ENCODE measurements at regions not wholly inside any gene's neighbourhood (a gene's known extent, or its start where the extent isn't known, plus 50 kb on each side); places are given as distances from the start of the nearest gene placed in this dataset.

DNA sequence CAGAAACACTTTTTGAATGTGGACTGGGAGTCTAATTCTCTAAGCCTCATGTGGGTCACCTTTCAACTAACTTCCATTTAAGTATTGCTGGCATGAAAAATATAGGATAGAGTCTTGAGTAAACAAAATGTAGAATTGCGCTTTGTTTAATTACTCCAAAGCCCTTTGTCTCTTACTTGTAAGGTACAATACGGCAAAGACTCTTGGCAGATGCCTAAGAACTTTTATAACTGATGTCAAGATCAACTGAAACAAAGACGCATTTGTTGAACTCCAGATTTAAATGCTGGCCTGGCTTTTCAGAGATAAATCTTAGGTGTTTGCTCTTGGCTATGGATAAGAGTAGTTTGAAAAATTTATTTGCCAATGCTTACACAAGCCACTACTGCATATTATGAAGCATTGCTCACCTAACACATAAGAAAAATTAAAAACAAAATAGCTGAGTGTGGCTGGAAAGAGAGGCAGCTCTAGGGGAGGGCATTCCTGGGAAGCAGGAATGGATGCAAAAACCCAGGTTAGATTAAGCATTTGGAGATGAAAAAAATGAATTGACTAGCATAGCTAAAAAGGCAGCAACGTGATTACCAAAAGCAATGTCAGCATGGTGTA lies 107.3 kb upstream of the STARD13 start:
- H3K4me3 ChIP-seq (replicated peaks; ENCODE audit: low read depth, low read length): no peak overlapping the region
- no peak for DNase-seq (ENCODE audit: low read depth)
- TF ChIP-seq, protein P1, sequence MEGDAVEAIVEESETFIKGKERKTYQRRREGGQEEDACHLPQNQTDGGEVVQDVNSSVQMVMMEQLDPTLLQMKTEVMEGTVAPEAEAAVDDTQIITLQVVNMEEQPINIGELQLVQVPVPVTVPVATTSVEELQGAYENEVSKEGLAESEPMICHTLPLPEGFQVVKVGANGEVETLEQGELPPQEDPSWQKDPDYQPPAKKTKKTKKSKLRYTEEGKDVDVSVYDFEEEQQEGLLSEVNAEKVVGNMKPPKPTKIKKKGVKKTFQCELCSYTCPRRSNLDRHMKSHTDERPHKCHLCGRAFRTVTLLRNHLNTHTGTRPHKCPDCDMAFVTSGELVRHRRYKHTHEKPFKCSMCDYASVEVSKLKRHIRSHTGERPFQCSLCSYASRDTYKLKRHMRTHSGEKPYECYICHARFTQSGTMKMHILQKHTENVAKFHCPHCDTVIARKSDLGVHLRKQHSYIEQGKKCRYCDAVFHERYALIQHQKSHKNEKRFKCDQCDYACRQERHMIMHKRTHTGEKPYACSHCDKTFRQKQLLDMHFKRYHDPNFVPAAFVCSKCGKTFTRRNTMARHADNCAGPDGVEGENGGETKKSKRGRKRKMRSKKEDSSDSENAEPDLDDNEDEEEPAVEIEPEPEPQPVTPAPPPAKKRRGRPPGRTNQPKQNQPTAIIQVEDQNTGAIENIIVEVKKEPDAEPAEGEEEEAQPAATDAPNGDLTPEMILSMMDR (IDR thresholded peaks at IDR 0.05; ENCODE audit: low read length, missing control alignments): no peak

GRCh38 chr13:33394294-33394932 lies 108.9 kb upstream of the STARD13 start:
- no peak for DNase-seq (ENCODE audit: low read depth)
- H3K4me3 ChIP-seq (replicated peaks; ENCODE audit: low read depth, low read length): no peak overlapping the region

DNA sequence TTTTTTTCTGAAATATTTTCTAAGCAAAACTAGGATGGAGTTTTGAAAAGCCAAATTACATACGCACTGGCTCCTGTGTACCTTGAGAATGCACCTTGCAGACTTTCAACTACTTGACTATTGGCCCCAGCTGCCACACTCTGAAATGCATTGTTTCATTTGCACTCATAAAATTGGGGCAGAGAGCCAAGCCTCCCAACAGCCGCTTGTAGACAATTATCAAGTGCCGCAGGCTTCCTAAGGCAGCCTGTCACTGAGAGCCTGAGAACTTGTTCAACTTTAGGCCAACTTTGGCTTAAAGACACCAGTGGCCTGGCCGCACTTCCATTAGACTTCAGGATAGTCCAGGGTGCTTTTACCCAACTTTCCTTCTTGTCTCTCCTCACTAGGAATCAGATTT lies 115.7 kb upstream of the STARD13 start:
- TF ChIP-seq, protein P1 (IDR thresholded peaks at IDR 0.05; ENCODE audit: low read length, missing control alignments): no peak
- no peak overlapping the region for H3K4me3 ChIP-seq (replicated peaks; ENCODE audit: low read depth, low read length)
- no peak for DNase-seq (ENCODE audit: low read depth)

More at GRCh38 chr13:33394294-33394932, 108.9 kb upstream of the STARD13 start:
- TF ChIP-seq, protein P1 (IDR thresholded peaks at IDR 0.05; ENCODE audit: low read length, missing control alignments): no peak

GRCh38 chr13:33402975-33403374 lies 117.4 kb upstream of the STARD13 start:
- no peak for DNase-seq (ENCODE audit: low read depth)

DNA sequence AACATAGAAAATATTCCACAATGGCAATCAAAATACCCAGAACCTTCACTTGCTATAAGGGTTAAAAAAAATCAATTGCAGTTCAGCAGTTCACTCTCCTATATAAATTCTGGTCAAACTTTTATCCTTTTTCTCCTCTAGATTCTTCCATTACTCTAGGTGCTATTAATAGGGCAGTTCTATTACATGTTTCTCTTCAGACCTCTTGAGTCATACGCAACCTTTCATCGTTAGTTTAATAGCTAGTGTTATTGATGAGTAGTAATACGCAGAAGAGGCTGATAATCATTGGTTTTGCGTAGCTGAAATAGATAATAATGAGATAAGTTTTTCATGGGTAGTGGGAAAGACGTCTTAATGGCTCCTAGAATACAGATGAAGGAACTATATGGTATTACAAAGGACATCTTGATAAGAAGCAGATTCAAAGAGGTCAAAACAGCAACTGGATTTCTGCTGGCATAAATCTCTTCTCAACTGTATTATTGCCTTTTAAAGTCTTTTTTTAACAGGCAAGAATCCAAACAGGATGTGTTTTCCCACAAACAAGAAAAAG lies 118.3 kb upstream of the STARD13 start:
- H3K4me3 ChIP-seq (replicated peaks; ENCODE audit: low read depth, low read length): no peak overlapping the region
- TF ChIP-seq, protein P1 (IDR thresholded peaks at IDR 0.05; ENCODE audit: low read length, missing control alignments): no peak
- DNase-seq (ENCODE audit: low read depth): no peak

More at GRCh38 chr13:33402975-33403374, 117.4 kb upstream of the STARD13 start:
- H3K4me3 ChIP-seq (replicated peaks; ENCODE audit: low read depth, low read length): no peak overlapping the region
- TF ChIP-seq, protein P1 (IDR thresholded peaks at IDR 0.05; ENCODE audit: low read length, missing control alignments): no peak

GRCh38 chr13:33405371-33405770 lies 119.8 kb upstream of the STARD13 start:
- H3K4me3 ChIP-seq (replicated peaks; ENCODE audit: low read depth, low read length): no peak overlapping the region
- no peak for DNase-seq (ENCODE audit: low read depth)
- TF ChIP-seq, protein P1 (IDR thresholded peaks at IDR 0.05; ENCODE audit: low read length, missing control alignments): no peak
